ENCODE measurements at regions not wholly inside any gene's neighbourhood (a gene's known extent, or its start where the extent isn't known, plus 50 kb on each side); places are given as distances from the start of the nearest gene placed in this dataset.

DNA sequence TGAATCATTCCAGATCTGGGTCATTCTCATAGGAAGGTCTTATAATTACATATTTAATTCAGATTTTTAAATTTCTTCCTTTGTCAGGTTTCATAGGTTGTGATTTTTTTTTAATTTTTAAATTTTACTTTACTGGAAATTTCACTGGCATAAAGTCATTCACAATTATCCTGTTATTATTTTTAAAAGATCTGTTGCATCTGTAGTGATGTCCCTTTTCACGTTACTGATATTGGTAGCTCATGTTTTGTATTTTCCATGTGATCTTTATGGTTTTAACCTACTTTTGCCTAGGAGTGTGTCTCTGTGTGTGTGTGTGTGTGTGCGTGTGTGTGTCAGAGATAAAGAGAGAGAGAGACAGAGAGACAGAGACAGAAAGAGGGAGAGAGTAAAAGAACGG lies 216.6 kb upstream of the KCNJ16 start (continued):
- TF ChIP-seq, protein P1, sequence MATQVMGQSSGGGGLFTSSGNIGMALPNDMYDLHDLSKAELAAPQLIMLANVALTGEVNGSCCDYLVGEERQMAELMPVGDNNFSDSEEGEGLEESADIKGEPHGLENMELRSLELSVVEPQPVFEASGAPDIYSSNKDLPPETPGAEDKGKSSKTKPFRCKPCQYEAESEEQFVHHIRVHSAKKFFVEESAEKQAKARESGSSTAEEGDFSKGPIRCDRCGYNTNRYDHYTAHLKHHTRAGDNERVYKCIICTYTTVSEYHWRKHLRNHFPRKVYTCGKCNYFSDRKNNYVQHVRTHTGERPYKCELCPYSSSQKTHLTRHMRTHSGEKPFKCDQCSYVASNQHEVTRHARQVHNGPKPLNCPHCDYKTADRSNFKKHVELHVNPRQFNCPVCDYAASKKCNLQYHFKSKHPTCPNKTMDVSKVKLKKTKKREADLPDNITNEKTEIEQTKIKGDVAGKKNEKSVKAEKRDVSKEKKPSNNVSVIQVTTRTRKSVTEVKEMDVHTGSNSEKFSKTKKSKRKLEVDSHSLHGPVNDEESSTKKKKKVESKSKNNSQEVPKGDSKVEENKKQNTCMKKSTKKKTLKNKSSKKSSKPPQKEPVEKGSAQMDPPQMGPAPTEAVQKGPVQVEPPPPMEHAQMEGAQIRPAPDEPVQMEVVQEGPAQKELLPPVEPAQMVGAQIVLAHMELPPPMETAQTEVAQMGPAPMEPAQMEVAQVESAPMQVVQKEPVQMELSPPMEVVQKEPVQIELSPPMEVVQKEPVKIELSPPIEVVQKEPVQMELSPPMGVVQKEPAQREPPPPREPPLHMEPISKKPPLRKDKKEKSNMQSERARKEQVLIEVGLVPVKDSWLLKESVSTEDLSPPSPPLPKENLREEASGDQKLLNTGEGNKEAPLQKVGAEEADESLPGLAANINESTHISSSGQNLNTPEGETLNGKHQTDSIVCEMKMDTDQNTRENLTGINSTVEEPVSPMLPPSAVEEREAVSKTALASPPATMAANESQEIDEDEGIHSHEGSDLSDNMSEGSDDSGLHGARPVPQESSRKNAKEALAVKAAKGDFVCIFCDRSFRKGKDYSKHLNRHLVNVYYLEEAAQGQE (IDR thresholded peaks at IDR 0.05; ENCODE audit: low read depth, low read length) = no peak

DNA sequence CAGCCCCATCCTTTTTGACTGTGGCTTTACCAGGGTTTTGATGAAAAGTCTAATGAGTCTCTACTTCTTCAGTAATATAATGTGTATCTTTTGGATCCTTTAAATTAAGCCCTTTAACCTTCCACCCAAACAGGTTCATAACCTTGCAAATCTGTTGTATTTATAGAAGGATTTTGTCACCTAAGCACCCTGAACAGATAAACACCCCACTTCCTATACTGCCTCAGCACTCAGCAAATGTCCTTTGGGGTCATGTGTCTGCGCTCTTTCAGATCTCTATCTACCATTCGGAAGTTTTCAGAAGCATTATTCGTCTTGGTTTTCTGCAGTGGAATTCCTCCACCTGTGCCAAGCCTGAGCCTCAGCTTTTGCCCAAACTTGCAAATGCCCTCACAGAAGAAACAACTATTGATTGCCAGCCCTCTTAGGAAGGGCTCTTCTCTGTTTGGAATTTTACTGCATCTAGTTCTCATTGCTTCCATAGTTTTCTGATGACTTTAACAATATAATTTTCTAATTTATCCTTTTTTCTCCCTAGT lies 214.8 kb upstream of the KCNJ16 start:
- H3K9ac ChIP-seq = no peak overlapping the region
- TF ChIP-seq TEAD4 (IDR thresholded peaks at IDR 0.05; ENCODE audit: borderline replicate concordance, insufficient read depth) = no peak
- no peak for TF ChIP-seq JUND (IDR thresholded peaks at IDR 0.05)
- no peak for TF ChIP-seq RFX5 (IDR thresholded peaks at IDR 0.05; ENCODE audit: low read length)
- TF ChIP-seq CHD2 (IDR thresholded peaks at IDR 0.05; ENCODE audit: low read length, partially characterized antibody) = no peak
- TF ChIP-seq POLR2AphosphoS5 (IDR thresholded peaks at IDR 0.05; ENCODE audit: low read depth, low read length) = no peak
- no peak for TF ChIP-seq RCOR1 (IDR thresholded peaks at IDR 0.05; ENCODE audit: low read length)
- no peak overlapping the region for H2AFZ ChIP-seq (ENCODE audit: low read depth)
- no peak overlapping the region for H3K4me3 ChIP-seq (ENCODE audit: low read depth in 2 of 2, low read length in 1 of 2)
- peaks cover 10% of the 10 kb centered on the region; the same call in 1 of the 2 replicates for H3K9me3 ChIP-seq
- H3K9me2 ChIP-seq = no peaks in the 10 kb centered on the region
- ChIA-PET CTCF (interaction anchor here (1.6 kb wide), 1 partner anchor 11 kb away, joined by 5 read pairs; no protein-coding TSS in a partner anchor), POLR2A (no interaction called here)
- 65% methylated on average over 3 of the region's 3 CpGs for WGBS (ENCODE audit: low lambda C conversion rate)
- no peak overlapping the region for H3K4me2 ChIP-seq
- no peak overlapping the region for H3K27ac ChIP-seq (ENCODE audit: low read depth in 2 of 2, low read length in 1 of 2)
- H4K20me1 ChIP-seq (ENCODE audit: insufficient read depth) = no peaks in the 10 kb centered on the region
- no peaks in the 10 kb centered on the region for H3K27me3 ChIP-seq (ENCODE audit: insufficient read depth)
- H3K36me3 ChIP-seq (replicated peaks in 1 of 2; ENCODE audit: control insufficient read depth in 1 of 2, insufficient read depth in 2 of 2, low read length in 1 of 2) = no peaks in the 10 kb centered on the region
- no peak for DNase-seq
- no peaks in the 10 kb centered on the region for H3K79me2 ChIP-seq (ENCODE audit: insufficient read depth)
- H3F3A ChIP-seq (replicated peaks; ENCODE audit: insufficient read depth) = peaks cover 7% of the 10 kb centered on the region
- no peaks in the 10 kb centered on the region for H3K4me1 ChIP-seq (ENCODE audit: control insufficient read depth in 1 of 2, insufficient read depth in 2 of 2, low read depth in 1 of 2, low read length in 1 of 2)

DNA sequence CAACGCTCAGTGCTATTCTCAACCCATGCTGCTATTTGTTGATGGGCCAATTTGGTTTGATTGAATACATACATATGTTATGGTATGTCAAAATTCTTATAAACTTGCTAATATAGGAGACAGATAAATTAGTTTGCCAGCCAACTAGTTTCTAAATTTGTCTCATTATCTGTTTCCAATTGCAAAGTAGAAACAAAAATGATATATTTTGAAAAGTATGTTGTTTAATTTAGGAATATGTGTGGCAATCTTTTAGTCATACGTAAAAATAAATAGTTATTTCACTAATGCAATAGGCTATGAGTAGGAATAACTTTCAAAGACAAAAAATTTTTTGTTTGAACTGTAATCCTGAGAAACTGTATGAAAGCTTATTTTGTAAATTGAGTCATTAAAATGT lies 210.6 kb upstream of the KCNJ16 start:
- H3K27ac ChIP-seq (ENCODE audit: low read depth in 2 of 2, low read length in 1 of 2) = no peak overlapping the region
- no peak overlapping the region for H3K9ac ChIP-seq

More for the DNA sequence above, 210.6 kb upstream of the KCNJ16 start:
- DNase-seq = no peak
- no peaks in the 10 kb centered on the region for H3K4me1 ChIP-seq (ENCODE audit: control insufficient read depth in 1 of 2, insufficient read depth in 2 of 2, low read depth in 1 of 2, low read length in 1 of 2)
- no peaks in the 10 kb centered on the region for H4K20me1 ChIP-seq (ENCODE audit: insufficient read depth)
- TF ChIP-seq NRF1 (IDR thresholded peaks at IDR 0.05; ENCODE audit: low read depth, low read length) = no peak
- TF ChIP-seq NFIC (IDR thresholded peaks at IDR 0.05; ENCODE audit: borderline replicate concordance) = no peak
- TF ChIP-seq EP300 (IDR thresholded peaks at IDR 0.05; ENCODE audit: borderline replicate concordance in 1 of 2, low read depth in 1 of 2, low read length in 1 of 2) = no peak
- TF ChIP-seq SMC3 (IDR thresholded peaks at IDR 0.05; ENCODE audit: low read depth, low read length) = no peak
- TF ChIP-seq FOXJ3 (CRISPR knock-in tag; IDR thresholded peaks at IDR 0.05) = no peak
- TF ChIP-seq, protein P2, sequence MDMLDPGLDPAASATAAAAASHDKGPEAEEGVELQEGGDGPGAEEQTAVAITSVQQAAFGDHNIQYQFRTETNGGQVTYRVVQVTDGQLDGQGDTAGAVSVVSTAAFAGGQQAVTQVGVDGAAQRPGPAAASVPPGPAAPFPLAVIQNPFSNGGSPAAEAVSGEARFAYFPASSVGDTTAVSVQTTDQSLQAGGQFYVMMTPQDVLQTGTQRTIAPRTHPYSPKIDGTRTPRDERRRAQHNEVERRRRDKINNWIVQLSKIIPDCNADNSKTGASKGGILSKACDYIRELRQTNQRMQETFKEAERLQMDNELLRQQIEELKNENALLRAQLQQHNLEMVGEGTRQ (IDR thresholded peaks at IDR 0.05; ENCODE audit: borderline replicate concordance, low read depth, low read length) = no peak
- TF ChIP-seq EZH2phosphoT487 (IDR thresholded peaks at IDR 0.05; ENCODE audit: borderline replicate concordance, low read depth) = no peak
- no peaks in the 10 kb centered on the region for H3K27me3 ChIP-seq (ENCODE audit: insufficient read depth)
- WGBS (ENCODE audit: low lambda C conversion rate) = 93% methylated on average over 2 of the region's 2 CpGs
- H3K79me2 ChIP-seq (ENCODE audit: insufficient read depth) = no peaks in the 10 kb centered on the region
- no peak overlapping the region for H3K4me3 ChIP-seq (ENCODE audit: low read depth in 2 of 2, low read length in 1 of 2)
- peaks cover 4% of the 10 kb centered on the region for H3F3A ChIP-seq (replicated peaks; ENCODE audit: insufficient read depth)
- 0 out of 2 replicates have a peak, but pooled peaks cover 6% of the 10 kb centered on the region for H3K9me3 ChIP-seq
- ChIA-PET POLR2A (no interaction called here), CTCF (interaction anchor here (0.6 to 1.5 kb wide), 2 partner anchors 10 to 115 kb away, joined by 3 to 5 read pairs; no protein-coding TSS in a partner anchor)
- H3K36me3 ChIP-seq (replicated peaks in 1 of 2; ENCODE audit: control insufficient read depth in 1 of 2, insufficient read depth in 2 of 2, low read length in 1 of 2) = no peaks in the 10 kb centered on the region
- no peaks in the 10 kb centered on the region for H3K9me2 ChIP-seq
- H3K4me2 ChIP-seq = no peak overlapping the region
- no peak overlapping the region for H2AFZ ChIP-seq (ENCODE audit: low read depth)

Data from SK-N-SH (cell line).